ENCODE measurements at regions not wholly inside any gene's neighbourhood (a gene's known extent, or its start where the extent isn't known, plus 50 kb on each side); places are given as distances from the start of the nearest gene placed in this dataset.

- TF ChIP-seq POLR2AphosphoS5 (IDR thresholded peaks at IDR 0.05) (no peak), CTCF (IDR thresholded peaks at IDR 0.05) (no peak), POLR2A (IDR thresholded peaks at IDR 0.05) (no peak), EP300 (IDR thresholded peaks at IDR 0.05) (no peak)
Measured at GRCh38 chr12:127176804-127177203, 1090.2 kb upstream of the TMEM132C start.

Data from stomach (tissue), 4 donors.